ENCODE measurements at regions not wholly inside any gene's neighbourhood (a gene's known extent, or its start where the extent isn't known, plus 50 kb on each side); places are given as distances from the start of the nearest gene placed in this dataset.
"Not testable (repeated sequence)": the region's sequence is repeated elsewhere in the genome, so short reads cannot be mapped to it uniquely, and the experiment has no call there.

- no peak for DNase-seq
Observed at GRCh38 chr4:20196476-20196875, 55.2 kb upstream of the SLIT2 start.

- no peak for DNase-seq
Observed at GRCh38 chr4:20195071-20195885, 56.4 kb upstream of the SLIT2 start.

GRCh38 chr4:20194123-20195013 is 57.3 kb upstream of the SLIT2 start:
- no peak for DNase-seq

GRCh38 chr4:20193141-20193936 is 58.4 kb upstream of the SLIT2 start:
- no peak for DNase-seq

- DNase-seq: no peak
Observed at GRCh38 chr4:20192736-20193135, 59.0 kb upstream of the SLIT2 start.

- DNase-seq: no peak
Observed at GRCh38 chr4:20185103-20185502, 66.6 kb upstream of the SLIT2 start.

GRCh38 chr4:20183131-20183530 is 68.6 kb upstream of the SLIT2 start:
- not testable (repeated sequence) for DNase-seq

GRCh38 chr4:20181926-20182325 is 69.8 kb upstream of the SLIT2 start:
- DNase-seq: no peak

GRCh38 chr4:20180509-20180908 is 71.2 kb upstream of the SLIT2 start:
- DNase-seq: no peak

GRCh38 chr4:20178902-20179576 is 72.7 kb upstream of the SLIT2 start:
- no peak for DNase-seq

- DNase-seq: no peak
Observed at GRCh38 chr4:20176881-20177280, 74.8 kb upstream of the SLIT2 start.

GRCh38 chr4:20172070-20172760 is 79.5 kb upstream of the SLIT2 start:
- DNase-seq: no peak

GRCh38 chr4:20166544-20166943 is 85.2 kb upstream of the SLIT2 start:
- no peak for DNase-seq

GRCh38 chr4:20159516-20159915 is 92.2 kb upstream of the SLIT2 start:
- DNase-seq: no peak

GRCh38 chr4:20158195-20158594 is 93.5 kb upstream of the SLIT2 start:
- DNase-seq: no peak

- no peak for DNase-seq
Observed at GRCh38 chr4:20151436-20151835, 100.3 kb upstream of the SLIT2 start.

GRCh38 chr4:20149143-20149542 is 102.6 kb upstream of the SLIT2 start:
- DNase-seq: not testable (repeated sequence)

GRCh38 chr4:20137176-20137575 is 114.5 kb upstream of the SLIT2 start:
- no peak for DNase-seq

GRCh38 chr4:20127626-20128025 is 124.1 kb upstream of the SLIT2 start:
- DNase-seq: no peak

GRCh38 chr4:20126906-20127305 is 124.8 kb upstream of the SLIT2 start:
- DNase-seq: no peak

GRCh38 chr4:20124317-20125026 is 127.2 kb upstream of the SLIT2 start:
- DNase-seq: no peak

Data from right hindlimb (tissue), 1 donor.